Stimulated activated CD4-positive, alpha-beta T cell treated with anti-CD3 and anti-CD28 coated beads, Interleukin-12 subunit alpha, Interleukin-12 subunit beta, amount 100 ng/mL, for 24 hours (primary cell): ENCODE measurements at regions not wholly inside any gene's neighbourhood (a gene's known extent, or its start where the extent isn't known, plus 50 kb on each side); places are given as distances from the start of the nearest gene placed in this dataset.
"Not testable (repeated sequence)": the region's sequence is repeated elsewhere in the genome, so short reads cannot be mapped to it uniquely, and the experiment has no call there.

ENCODE experiments used
- DNase-seq, 2 experiments: peaks; one replicate each; pipeline ENCODE4 v3.0.0-alpha.2; 2020; ENCODE audit warnings: low read depth in 2 of 2

DNA sequence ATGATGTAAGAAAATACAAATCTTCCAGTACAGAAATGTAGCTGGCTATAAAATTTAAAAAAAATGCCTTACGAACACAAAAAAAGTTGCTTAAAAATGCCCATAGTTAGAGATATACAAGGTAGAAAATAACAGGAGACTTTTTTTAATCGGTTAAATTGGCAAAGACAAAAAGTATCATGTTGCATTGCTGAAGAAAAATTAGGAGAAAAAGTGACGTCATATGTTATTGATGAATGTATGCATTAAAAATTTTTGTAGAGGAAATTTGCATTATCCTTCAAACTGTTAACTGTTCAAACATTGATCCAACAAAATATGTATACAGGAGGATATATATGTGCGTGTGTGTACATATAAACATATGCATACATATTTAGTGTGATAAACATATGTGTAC, 1634.4 kb upstream of the PCDH7 start:
- no peak for DNase-seq

GRCh38 chr4:29104694-29105093, 1615.5 kb upstream of the PCDH7 start:
- no peak for DNase-seq

GRCh38 chr4:29113960-29114359, 1606.2 kb upstream of the PCDH7 start:
- DNase-seq: no peak

- not testable (repeated sequence) for DNase-seq
Observed at GRCh38 chr4:29117231-29117722, 1602.9 kb upstream of the PCDH7 start.

GRCh38 chr4:29121586-29121985, 1598.6 kb upstream of the PCDH7 start:
- DNase-seq: no peak

GRCh38 chr4:29128810-29129209, 1591.4 kb upstream of the PCDH7 start:
- no peak for DNase-seq

DNA sequence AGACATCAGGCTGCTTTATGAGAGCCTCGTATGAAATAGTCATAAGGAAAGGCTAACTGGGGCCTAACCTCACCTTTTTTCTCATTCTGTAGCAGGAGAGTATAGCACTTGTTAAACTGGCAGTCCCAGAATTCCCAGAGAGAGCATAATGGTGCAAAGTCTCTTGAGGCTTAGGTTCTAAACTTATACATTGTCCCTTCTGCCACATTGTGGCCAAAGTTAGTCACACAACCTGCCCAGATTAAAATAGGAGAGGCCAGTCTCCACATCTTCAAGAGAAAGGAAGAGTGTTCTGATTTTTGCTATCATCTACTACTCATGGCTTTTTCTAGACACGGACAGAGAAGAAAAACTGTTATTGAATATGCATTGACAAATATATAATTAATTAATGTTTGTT, 1588.9 kb upstream of the PCDH7 start:
- no peak for DNase-seq

- DNase-seq: no peak
Observed at GRCh38 chr4:29142708-29143107, 1577.5 kb upstream of the PCDH7 start.

GRCh38 chr4:29151584-29151983, 1568.6 kb upstream of the PCDH7 start:
- no peak for DNase-seq

- no peak for DNase-seq
Observed at GRCh38 chr4:29153642-29154041, 1566.5 kb upstream of the PCDH7 start.

- DNase-seq: no peak
Observed at GRCh38 chr4:29175291-29175690, 1544.9 kb upstream of the PCDH7 start.

GRCh38 chr4:29199025-29199424, 1521.1 kb upstream of the PCDH7 start:
- no peak for DNase-seq

- DNase-seq: no peak
Observed at GRCh38 chr4:29199485-29199884, 1520.7 kb upstream of the PCDH7 start.

GRCh38 chr4:29213020-29213419, 1507.1 kb upstream of the PCDH7 start:
- no peak for DNase-seq

DNA sequence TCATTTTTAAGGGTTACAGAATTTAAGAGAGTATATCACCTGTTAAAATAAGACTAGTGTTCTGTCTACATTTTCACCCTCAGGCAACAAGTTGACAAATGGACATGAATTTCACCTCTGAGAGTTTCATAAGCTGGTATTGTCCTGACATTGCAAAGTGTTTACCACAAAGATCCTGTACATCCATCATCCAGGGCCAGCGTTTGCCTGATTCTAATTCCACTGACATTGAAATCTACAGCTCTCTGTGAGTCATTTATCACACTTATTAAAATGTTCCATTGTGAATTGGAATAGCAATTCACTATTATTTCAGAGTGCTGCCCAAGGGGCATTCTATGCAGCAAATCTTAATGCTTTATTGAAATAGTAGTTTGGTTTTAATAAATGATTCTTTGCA, 1499.4 kb upstream of the PCDH7 start:
- DNase-seq: no peak

GRCh38 chr4:29224911-29225310, 1495.3 kb upstream of the PCDH7 start:
- no peak for DNase-seq

- DNase-seq: no peak
Observed at GRCh38 chr4:29240641-29241040, 1479.5 kb upstream of the PCDH7 start.

DNA sequence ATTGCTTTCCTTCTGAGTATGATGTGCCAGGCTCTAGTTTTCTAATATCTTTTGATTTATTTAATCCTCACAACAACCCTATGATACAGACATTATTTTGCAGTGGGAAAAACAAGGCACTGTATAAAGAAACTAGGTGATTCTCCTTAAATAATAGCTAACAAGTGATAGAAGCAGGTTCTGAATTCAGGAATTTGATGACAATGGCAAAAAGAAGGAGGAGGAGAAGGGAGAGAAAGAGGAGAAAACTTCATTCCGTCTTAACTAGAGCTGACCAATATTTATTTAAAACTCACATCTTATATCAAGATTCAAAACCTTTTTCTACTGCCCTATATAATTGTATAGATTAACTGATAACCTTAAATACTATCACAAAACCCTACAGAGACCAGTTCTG, 1477.1 kb upstream of the PCDH7 start:
- no peak for DNase-seq

DNA sequence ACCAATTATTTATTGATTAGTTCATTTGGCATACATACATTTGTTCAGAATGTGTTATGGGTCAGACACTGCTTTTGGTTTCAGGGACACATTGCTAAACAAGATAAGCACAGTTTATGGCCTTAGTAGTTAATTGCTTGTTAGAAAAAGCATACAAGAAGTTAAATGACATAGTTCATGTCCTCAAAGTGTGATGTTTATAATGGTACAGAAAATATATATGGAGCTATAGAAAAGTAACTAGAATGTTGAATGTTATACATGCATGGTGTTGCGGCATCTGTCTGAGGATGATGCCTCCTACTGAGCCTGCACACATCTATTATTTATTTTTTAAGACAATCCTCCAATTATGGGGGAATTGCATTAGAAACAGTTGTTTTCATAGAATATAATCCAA, 1476.3 kb upstream of the PCDH7 start:
- DNase-seq: no peak

- DNase-seq: no peak
Observed at GRCh38 chr4:29259556-29259955, 1460.6 kb upstream of the PCDH7 start.

DNA sequence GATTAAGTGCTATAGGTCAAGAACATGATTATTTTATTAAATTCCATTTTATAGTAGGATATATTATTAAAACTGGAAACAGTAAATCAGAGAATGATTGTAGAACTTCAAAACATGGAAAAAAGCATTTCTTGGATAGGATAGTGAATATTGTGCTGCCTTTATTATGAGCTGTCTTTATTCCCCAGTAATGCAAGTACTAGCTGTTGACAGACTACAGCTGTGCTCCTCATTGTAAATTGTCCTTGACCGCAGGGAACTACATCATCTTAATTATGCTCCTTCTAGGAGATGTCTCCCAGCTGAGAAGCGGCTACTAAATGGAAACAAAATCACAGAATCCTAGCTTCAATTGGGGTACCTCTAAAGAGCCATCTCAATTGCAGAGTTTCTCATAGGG, 1457.2 kb upstream of the PCDH7 start:
- no peak for DNase-seq

DNA sequence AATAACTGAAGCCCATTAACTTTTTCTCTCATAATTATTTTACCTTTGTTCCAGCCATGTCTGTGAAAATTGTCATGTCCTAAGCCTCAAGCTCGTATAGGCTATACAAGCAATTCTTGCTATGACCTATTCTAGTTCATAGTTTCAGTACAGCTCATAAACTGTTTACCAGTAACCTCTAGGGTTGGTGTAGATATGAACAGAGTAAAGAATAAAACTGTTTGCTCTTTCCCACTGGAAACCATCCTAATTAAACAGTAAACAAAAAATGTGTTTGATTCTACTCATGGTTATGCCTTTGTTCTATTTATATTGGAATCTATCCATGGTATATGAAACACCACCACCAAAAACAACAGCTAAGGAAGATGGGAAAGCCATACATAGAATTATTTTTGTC, 1444.0 kb upstream of the PCDH7 start:
- no peak for DNase-seq

- DNase-seq: no peak
Observed at GRCh38 chr4:29277381-29277780, 1442.8 kb upstream of the PCDH7 start.

GRCh38 chr4:29278585-29278984, 1441.6 kb upstream of the PCDH7 start:
- DNase-seq: no peak

- DNase-seq: no peak
Observed at GRCh38 chr4:29289118-29289517, 1431.1 kb upstream of the PCDH7 start.
